ENCODE measurements at regions not wholly inside any gene's neighbourhood (a gene's known extent, or its start where the extent isn't known, plus 50 kb on each side); places are given as distances from the start of the nearest gene placed in this dataset.

- WGBS, 3 donors: 63 to 69% (median 67%) methylated on average over 8 of the region's 8 CpGs
- ATAC-seq (no peak), DNase-seq (no peak)
- Histone ChIP-seq H3K27me3 (ENCODE audit: insufficient read depth in 3 of 3, low read length in 2 of 3) (peaks cover 0 to 5% (median 0%) of the 10 kb centered on the region in 3 donors), H3K4me3 (no peak overlapping the region), H3K9me3 (no peaks in the 10 kb centered on the region), H3K4me1 (no peaks in the 10 kb centered on the region), H3K27ac (no peak overlapping the region), H3K36me3 (ENCODE audit: insufficient read depth in 1 of 2, low read depth in 1 of 2) (no peaks in the 10 kb centered on the region)
- intact Hi-C loops (cut with DNase I): no loop called here
- TF ChIP-seq CTCF (IDR thresholded peaks at IDR 0.05): no peak
Observed at GRCh38 chr2:104289651-104290565, 564.0 kb upstream of the POU3F3 start.

GRCh38 chr2:104290566-104290891 lies 563.4 kb upstream of the POU3F3 start:
- DNase-seq (no peak), ATAC-seq (no peak)
- Histone ChIP-seq H3K27me3 (ENCODE audit: insufficient read depth in 3 of 3, low read length in 2 of 3) (peaks cover 0 to 3% (median 0%) of the 10 kb centered on the region in 3 donors), H3K36me3 (ENCODE audit: insufficient read depth in 1 of 2, low read depth in 1 of 2) (no peaks in the 10 kb centered on the region), H3K4me3 (no peak overlapping the region), H3K4me1 (no peaks in the 10 kb centered on the region), H3K27ac (no peak overlapping the region), H3K9me3 (no peaks in the 10 kb centered on the region)
- 92 to 94% (median 93%) methylated on average over 3 of the region's 3 CpGs for WGBS, 3 donors
- intact Hi-C loops (cut with DNase I): no loop called here
- no peak for TF ChIP-seq CTCF (IDR thresholded peaks at IDR 0.05)

- no peak for DNase-seq
- no peaks in the 10 kb centered on the region for H3K27me3 ChIP-seq (ENCODE audit: insufficient read depth in 3 of 3, low read length in 2 of 3)
- no peaks in the 10 kb centered on the region for H3K9me3 ChIP-seq
- no peaks in the 10 kb centered on the region for H3K36me3 ChIP-seq (ENCODE audit: insufficient read depth in 1 of 2, low read depth in 1 of 2)
- intact Hi-C loops (cut with DNase I): no loop called here
- H3K27ac ChIP-seq: no peak overlapping the region
- ATAC-seq: no peak
- no peak overlapping the region for H3K4me3 ChIP-seq
- no peak for TF ChIP-seq CTCF (IDR thresholded peaks at IDR 0.05)
- H3K4me1 ChIP-seq: no peaks in the 10 kb centered on the region
- WGBS, 3 donors: 33 to 40% (median 37%) methylated on average over 4 of the region's 4 CpGs
Observed at GRCh38 chr2:104312684-104313083, 541.2 kb upstream of the POU3F3 start.

GRCh38 chr2:104318001-104318665 lies 535.8 kb upstream of the POU3F3 start:
- Histone ChIP-seq H3K27me3 (ENCODE audit: insufficient read depth in 3 of 3, low read length in 2 of 3) (peaks cover 0 to 7% (median 0%) of the 10 kb centered on the region in 3 donors), H3K36me3 (ENCODE audit: insufficient read depth in 1 of 2, low read depth in 1 of 2) (no peaks in the 10 kb centered on the region), H3K27ac (no peak overlapping the region), H3K9me3 (no peaks in the 10 kb centered on the region), H3K4me1 (no peaks in the 10 kb centered on the region), H3K4me3 (no peak overlapping the region)
- DNase-seq (no peak), ATAC-seq (no peak)
- WGBS, 3 donors: 57 to 69% (median 68%) methylated on average over 6 of the region's 6 CpGs
- no peak for TF ChIP-seq CTCF (IDR thresholded peaks at IDR 0.05)
- intact Hi-C loops (cut with DNase I): no loop called here

All from psoas muscle (tissue), 7 donors.